ENCODE measurements at regions not wholly inside any gene's neighbourhood (a gene's known extent, or its start where the extent isn't known, plus 50 kb on each side); places are given as distances from the start of the nearest gene placed in this dataset.

GRCh38 chr16:60302676-60303075, 1568.6 kb upstream of the GOT2 start:
- Histone ChIP-seq H3K4me3 (replicated peaks in 1 of 3) (no peak overlapping the region), H3K27ac (no peak overlapping the region), H3K4me1 (no peaks in the 10 kb centered on the region), H3K36me3 (no peaks in the 10 kb centered on the region), H3K27me3 (no peaks in the 10 kb centered on the region), H3K9me3 (no peaks in the 10 kb centered on the region)
- TF ChIP-seq POLR2A (IDR thresholded peaks at IDR 0.05) (no peak), CTCF (IDR thresholded peaks at IDR 0.05) (no peak)
- intact Hi-C loops (cut with DNase I), result no loop called here
- no peak for DNase-seq
- 65 to 75% methylated on average over 2 of the region's 2 CpGs for WGBS, 2 donors

- Histone ChIP-seq H3K4me1 (no peaks in the 10 kb centered on the region), H3K27ac (no peak overlapping the region), H3K36me3 (no peaks in the 10 kb centered on the region), H3K9me3 (no peaks in the 10 kb centered on the region), H3K4me3 (replicated peaks in 1 of 3) (no peak overlapping the region), H3K27me3 (no peaks in the 10 kb centered on the region)
- no peak for DNase-seq
- WGBS, 2 donors, result 76 to 82% methylated on average over 2 of the region's 2 CpGs
- intact Hi-C loops (cut with DNase I), result no loop called here
- TF ChIP-seq CTCF (IDR thresholded peaks at IDR 0.05), result no peak
- no peak for TF ChIP-seq POLR2A (IDR thresholded peaks at IDR 0.05)
Measured at GRCh38 chr16:60302261-60302660, 1568.1 kb upstream of the GOT2 start.

- no peak overlapping the region for H3K27ac ChIP-seq
- H3K9me3 ChIP-seq, result no peaks in the 10 kb centered on the region
- TF ChIP-seq CTCF (IDR thresholded peaks at IDR 0.05) (no peak), POLR2A (IDR thresholded peaks at IDR 0.05) (no peak)
- intact Hi-C loops (cut with DNase I), result no loop called here
- no peaks in the 10 kb centered on the region for H3K4me1 ChIP-seq
- 78 to 79% methylated on average over 3 of the region's 3 CpGs for WGBS, 2 donors
- no peaks in the 10 kb centered on the region for H3K36me3 ChIP-seq
- no peak overlapping the region for H3K4me3 ChIP-seq (replicated peaks in 1 of 3)
- no peaks in the 10 kb centered on the region for H3K27me3 ChIP-seq
- no peak for DNase-seq
Measured at GRCh38 chr16:60299241-60299776, 1565.2 kb upstream of the GOT2 start.

- H3K9me3 ChIP-seq, result no peaks in the 10 kb centered on the region
- DNase-seq, result no peak
- H3K27ac ChIP-seq, result no peak overlapping the region
- TF ChIP-seq CTCF (IDR thresholded peaks at IDR 0.05) (no peak), POLR2A (IDR thresholded peaks at IDR 0.05) (no peak)
- no peaks in the 10 kb centered on the region for H3K4me1 ChIP-seq
- no peaks in the 10 kb centered on the region for H3K36me3 ChIP-seq
- intact Hi-C loops (cut with DNase I), result no loop called here
- 76 to 85% methylated on average over 3 of the region's 3 CpGs for WGBS, 2 donors
- no peaks in the 10 kb centered on the region for H3K27me3 ChIP-seq
- no peak overlapping the region for H3K4me3 ChIP-seq (replicated peaks in 1 of 3)
Measured at GRCh38 chr16:60295451-60295850, 1561.3 kb upstream of the GOT2 start.

GRCh38 chr16:60285794-60286193, 1551.7 kb upstream of the GOT2 start:
- Histone ChIP-seq H3K9me3 (no peaks in the 10 kb centered on the region), H3K27me3 (no peaks in the 10 kb centered on the region), H3K4me3 (replicated peaks in 1 of 3) (no peak overlapping the region), H3K4me1 (no peaks in the 10 kb centered on the region), H3K27ac (no peak overlapping the region), H3K36me3 (no peaks in the 10 kb centered on the region)
- no peak for DNase-seq
- intact Hi-C loops (cut with DNase I), result no loop called here
- WGBS, 2 donors, result 40 to 86% methylated on average over 1 of the region's 1 CpG
- no peak for TF ChIP-seq POLR2A (IDR thresholded peaks at IDR 0.05)
- no peak for TF ChIP-seq CTCF (IDR thresholded peaks at IDR 0.05)
